GM06990 (cell line): ENCODE measurements at regions not wholly inside any gene's neighbourhood (a gene's known extent, or its start where the extent isn't known, plus 50 kb on each side); places are given as distances from the start of the nearest gene placed in this dataset.

ENCODE experiments used
- DNase-seq: peaks from one replicate; pipeline ENCODE4 v3.0.0-alpha.2; 2011; ENCODE audit not compliant: insufficient read length; ENCODE audit errors: extremely low read depth
- H3K27me3 ChIP-seq: replicated peaks from 2 replicates; pipeline ENCODE4 v1.6.0; 2011; ENCODE audit warnings: low read length; ENCODE audit not compliant: control insufficient read depth, insufficient read depth
- H3K36me3 ChIP-seq: 2 replicates; pipeline ENCODE4 v1.5.1; 2011; ENCODE audit warnings: low read length; ENCODE audit not compliant: control insufficient read depth, insufficient read depth
- H3K4me3 ChIP-seq: replicated peaks from 2 replicates; pipeline ENCODE4 v1.5.1; 2011; ENCODE audit warnings: low read depth, mild to moderate bottlenecking, control low read depth, low read length
- TF ChIP-seq, protein P1 (sequence below): IDR thresholded peaks from 2 replicates; pipeline ENCODE4 v1.5.1; 2011; ENCODE audit warnings: low read length, control low read depth, mild to moderate bottlenecking, inconsistent platforms; ENCODE audit not compliant: insufficient read depth, poor library complexity, severe bottlenecking

DNA sequence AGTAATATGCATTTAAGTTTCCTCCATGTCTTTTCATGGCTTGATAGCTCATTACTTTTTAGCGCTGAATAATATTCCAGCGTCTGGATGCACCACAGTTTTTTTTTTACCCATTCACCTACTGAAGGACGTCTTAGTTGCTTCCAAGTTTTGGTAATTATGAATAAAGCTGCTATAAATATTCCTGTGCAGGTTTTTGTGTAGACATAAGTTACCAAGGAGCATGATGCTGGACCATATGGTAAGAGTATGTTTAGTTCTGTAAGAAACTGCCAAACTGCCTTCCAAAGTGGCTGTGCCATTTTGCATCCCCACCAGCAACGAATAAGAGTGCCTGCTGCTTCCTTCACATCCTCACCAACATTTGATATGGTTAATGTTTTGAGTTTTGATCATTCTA lies 195.6 kb downstream of the PIK3R1 start:
- DNase-seq: no peak
- TF ChIP-seq, protein P1, sequence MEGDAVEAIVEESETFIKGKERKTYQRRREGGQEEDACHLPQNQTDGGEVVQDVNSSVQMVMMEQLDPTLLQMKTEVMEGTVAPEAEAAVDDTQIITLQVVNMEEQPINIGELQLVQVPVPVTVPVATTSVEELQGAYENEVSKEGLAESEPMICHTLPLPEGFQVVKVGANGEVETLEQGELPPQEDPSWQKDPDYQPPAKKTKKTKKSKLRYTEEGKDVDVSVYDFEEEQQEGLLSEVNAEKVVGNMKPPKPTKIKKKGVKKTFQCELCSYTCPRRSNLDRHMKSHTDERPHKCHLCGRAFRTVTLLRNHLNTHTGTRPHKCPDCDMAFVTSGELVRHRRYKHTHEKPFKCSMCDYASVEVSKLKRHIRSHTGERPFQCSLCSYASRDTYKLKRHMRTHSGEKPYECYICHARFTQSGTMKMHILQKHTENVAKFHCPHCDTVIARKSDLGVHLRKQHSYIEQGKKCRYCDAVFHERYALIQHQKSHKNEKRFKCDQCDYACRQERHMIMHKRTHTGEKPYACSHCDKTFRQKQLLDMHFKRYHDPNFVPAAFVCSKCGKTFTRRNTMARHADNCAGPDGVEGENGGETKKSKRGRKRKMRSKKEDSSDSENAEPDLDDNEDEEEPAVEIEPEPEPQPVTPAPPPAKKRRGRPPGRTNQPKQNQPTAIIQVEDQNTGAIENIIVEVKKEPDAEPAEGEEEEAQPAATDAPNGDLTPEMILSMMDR: no peak
- Histone ChIP-seq H3K4me3 (no peak overlapping the region), H3K27me3 (no peaks in the 10 kb centered on the region), H3K36me3 (no peaks in the 10 kb centered on the region)

DNA sequence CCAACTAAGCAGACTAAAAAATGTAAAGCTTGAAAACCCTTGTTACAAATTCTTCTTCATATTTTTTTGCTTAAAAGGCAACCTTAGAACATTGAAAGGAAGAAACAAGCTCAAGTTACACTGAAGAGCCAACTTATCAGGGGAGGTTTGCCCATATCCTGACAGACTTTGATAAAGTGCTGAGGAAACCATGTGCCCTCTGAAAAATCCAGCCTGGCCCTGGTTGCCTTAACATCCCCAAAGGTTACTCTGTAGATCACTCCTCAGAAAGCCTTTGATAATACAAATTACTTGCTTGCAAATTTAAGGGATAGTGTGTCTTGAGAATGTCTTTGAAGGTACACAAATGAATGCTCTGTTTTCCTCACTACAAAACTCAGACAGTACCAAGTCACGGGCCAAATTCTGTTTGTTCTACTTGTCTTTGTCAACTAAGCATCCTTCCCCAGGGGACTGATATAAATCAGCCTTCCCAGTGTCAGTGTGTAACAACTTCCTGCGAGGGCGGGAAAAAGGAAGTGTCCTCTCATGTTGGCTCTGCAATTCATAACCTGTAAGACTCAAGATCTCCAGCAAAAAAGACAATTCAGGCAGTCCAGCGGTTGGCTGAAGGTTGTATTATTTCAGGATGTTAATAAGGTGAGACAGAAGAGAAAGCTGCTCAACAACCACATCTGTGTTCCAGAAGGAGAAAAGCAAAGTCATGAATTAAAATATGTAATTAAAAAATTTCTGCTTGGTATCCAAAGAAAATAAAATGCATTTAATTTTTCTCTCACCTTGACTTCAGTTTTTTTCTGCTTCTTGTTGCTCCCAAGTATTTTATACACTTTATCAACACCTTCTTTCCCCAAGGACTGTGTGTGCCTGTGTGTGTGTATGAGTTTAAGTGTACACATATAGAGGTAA lies 199.9 kb downstream of the PIK3R1 start:
- H3K36me3 ChIP-seq: no peaks in the 10 kb centered on the region
- H3K4me3 ChIP-seq: no peak overlapping the region
- no peaks in the 10 kb centered on the region for H3K27me3 ChIP-seq
- DNase-seq: no peak
- TF ChIP-seq, protein P1: no peak

DNA sequence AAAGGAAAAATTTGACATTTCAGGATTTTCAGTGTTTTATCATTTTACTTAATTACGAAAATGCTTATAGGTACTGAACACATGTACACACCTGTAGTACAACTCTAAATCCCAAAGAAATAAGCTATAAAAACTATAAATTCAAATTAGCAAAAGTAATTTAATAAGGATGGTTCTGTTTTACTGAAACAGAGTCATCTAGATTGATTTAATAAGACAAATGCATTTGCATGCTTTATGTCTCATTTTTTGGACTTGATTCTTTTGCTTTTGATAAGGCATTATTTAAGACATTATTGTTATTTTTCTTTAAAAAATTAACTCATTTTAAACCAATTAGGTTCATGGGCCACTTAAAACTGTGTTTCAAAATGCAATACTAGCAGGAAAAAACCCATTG lies 201.2 kb downstream of the PIK3R1 start:
- TF ChIP-seq, protein P1: no peak
- Histone ChIP-seq H3K36me3 (no peaks in the 10 kb centered on the region), H3K27me3 (no peaks in the 10 kb centered on the region), H3K4me3 (no peak overlapping the region)
- DNase-seq: no peak

DNA sequence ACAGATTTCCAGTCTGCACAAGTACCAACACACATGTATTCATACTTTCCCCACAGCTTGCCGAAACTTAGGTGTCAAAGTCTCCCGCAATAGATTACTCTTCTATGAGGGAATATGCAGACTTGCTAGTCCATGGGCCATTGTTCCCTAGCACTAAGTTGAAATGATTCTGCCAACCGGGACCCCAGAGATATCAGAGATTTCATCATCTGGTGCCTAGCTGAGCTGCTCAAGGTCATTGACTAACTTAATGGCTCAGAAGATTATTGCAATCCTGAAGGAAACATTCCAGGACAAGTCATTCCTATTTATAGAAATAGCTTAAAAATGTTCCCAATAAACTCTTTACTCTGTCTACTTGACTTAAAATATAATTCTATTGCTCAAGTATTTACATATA lies 202.6 kb downstream of the PIK3R1 start:
- no peak for DNase-seq
- Histone ChIP-seq H3K36me3 (no peaks in the 10 kb centered on the region), H3K4me3 (no peak overlapping the region)

DNA sequence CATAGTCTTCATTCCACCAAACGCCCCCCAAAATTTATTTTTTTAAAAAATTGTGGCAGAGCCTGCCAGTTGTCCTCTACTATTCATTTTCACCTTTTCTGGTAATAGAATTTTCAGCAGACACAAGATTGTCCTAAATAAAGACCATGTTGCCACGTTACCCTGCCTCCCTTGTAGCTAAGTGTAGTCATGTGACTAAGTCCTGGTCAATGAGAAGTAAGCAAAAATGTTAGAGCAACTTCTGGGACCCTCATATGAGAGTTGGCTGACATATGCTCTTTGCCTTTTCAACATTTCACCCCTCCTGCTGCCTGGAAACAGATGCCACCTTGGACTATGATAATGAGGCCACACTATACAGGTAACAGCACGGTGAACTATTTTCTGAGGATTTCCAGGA lies 203.1 kb downstream of the PIK3R1 start:
- Histone ChIP-seq H3K27me3 (no peaks in the 10 kb centered on the region), H3K4me3 (no peak overlapping the region), H3K36me3 (no peaks in the 10 kb centered on the region)
- TF ChIP-seq, protein P1: no peak
- DNase-seq: no peak

More for the DNA sequence above, 202.6 kb downstream of the PIK3R1 start:
- no peaks in the 10 kb centered on the region for H3K27me3 ChIP-seq
- TF ChIP-seq, protein P1: no peak
